Stimulated activated effector memory CD8-positive, alpha-beta T cell treated with anti-CD3 and anti-CD28 coated beads, Interleukin-12 subunit alpha, Interleukin-12 subunit beta, amount 100 ng/mL, for 72 hours (primary cell): ENCODE measurements at regions not wholly inside any gene's neighbourhood (a gene's known extent, or its start where the extent isn't known, plus 50 kb on each side); places are given as distances from the start of the nearest gene placed in this dataset.
A peak's percentile ranks its signal among the peaks of the same experiment; 100 is the strongest.

Source experiments
- ATAC-seq: fragments of 150-1000 bp; cut with Tn5 transposase; 2 replicates; pipeline ENCODE4 v1.10.0; 2021
- DNase-seq, 2 donors: peaks; one replicate each; pipeline ENCODE4 v3.0.0; 2021 to 2022; ENCODE audit warnings: low spot score in 2 of 2
- H3K27ac Mint-ChIP-seq: one replicate; pipeline ENCODE4 v1.8.0; 2022; ENCODE audit warnings: mild to moderate bottlenecking, mixed read lengths
- H3K36me3 Mint-ChIP-seq: one replicate; pipeline ENCODE4 v1.8.0; 2022; ENCODE audit warnings: mild to moderate bottlenecking, mixed read lengths
- H3K4me1 Mint-ChIP-seq: one replicate; pipeline ENCODE4 v1.8.0; 2022; ENCODE audit warnings: mixed read lengths
- H3K4me3 Mint-ChIP-seq: one replicate; pipeline ENCODE4 v1.8.0; 2022; ENCODE audit warnings: mild to moderate bottlenecking, mixed read lengths
- H3K9me3 Mint-ChIP-seq: one replicate; pipeline ENCODE4 v1.8.0; 2022; ENCODE audit warnings: mixed read lengths

GRCh38 chr6:115832786-115833185, 227.9 kb downstream of the FRK start:
- Mint-ChIP-seq H3K4me3 (no peak overlapping the region), H3K27ac (no peak overlapping the region), H3K9me3 (peaks cover 12% of the 10 kb centered on the region), H3K4me1 (no peaks in the 10 kb centered on the region), H3K36me3 (no peaks in the 10 kb centered on the region)
- DNase-seq (no peak), ATAC-seq (no peak)

GRCh38 chr6:115832186-115832585, 228.5 kb downstream of the FRK start:
- no peak for DNase-seq
- Mint-ChIP-seq H3K27ac (no peak overlapping the region), H3K9me3 (peaks cover 12% of the 10 kb centered on the region), H3K4me1 (no peaks in the 10 kb centered on the region), H3K4me3 (no peak overlapping the region), H3K36me3 (no peaks in the 10 kb centered on the region)
- ATAC-seq: no peak

- Mint-ChIP-seq H3K4me1 (no peaks in the 10 kb centered on the region), H3K27ac (no peak overlapping the region), H3K4me3 (no peak overlapping the region), H3K36me3 (no peaks in the 10 kb centered on the region), H3K9me3 (peaks cover 12% of the 10 kb centered on the region)
- DNase-seq: no peak
- no peak for ATAC-seq
These were observed 229.8 kb downstream of the FRK start for GRCh38 chr6:115830895-115831294.

- Mint-ChIP-seq H3K4me3 (no peak overlapping the region), H3K9me3 (peaks cover 14% of the 10 kb centered on the region), H3K27ac (no peak overlapping the region), H3K36me3 (no peaks in the 10 kb centered on the region), H3K4me1 (peaks cover 5% of the 10 kb centered on the region)
- DNase-seq (no peak), ATAC-seq (no peak)
These were observed 238.9 kb downstream of the FRK start for GRCh38 chr6:115821798-115822197.

GRCh38 chr6:115819506-115819905, 241.2 kb downstream of the FRK start:
- DNase-seq: no peak
- no peak for ATAC-seq
- Mint-ChIP-seq H3K27ac (no peak overlapping the region), H3K4me1 (no peaks in the 10 kb centered on the region), H3K36me3 (no peaks in the 10 kb centered on the region), H3K9me3 (peaks cover 10% of the 10 kb centered on the region), H3K4me3 (no peak overlapping the region)

- H3K4me3 Mint-ChIP-seq: no peak overlapping the region
- H3K9me3 Mint-ChIP-seq: peaks cover 10% of the 10 kb centered on the region
- no peaks in the 10 kb centered on the region for H3K36me3 Mint-ChIP-seq
- H3K4me1 Mint-ChIP-seq: no peaks in the 10 kb centered on the region
- ATAC-seq (no peak), DNase-seq (no peak)
- no peak overlapping the region for H3K27ac Mint-ChIP-seq
These were observed 243.5 kb downstream of the FRK start for GRCh38 chr6:115817161-115817560.

- ATAC-seq: no peak
- no peak overlapping the region for H3K27ac Mint-ChIP-seq
- H3K9me3 Mint-ChIP-seq: peaks cover 10% of the 10 kb centered on the region
- no peaks in the 10 kb centered on the region for H3K4me1 Mint-ChIP-seq
- H3K4me3 Mint-ChIP-seq: no peak overlapping the region
- no peaks in the 10 kb centered on the region for H3K36me3 Mint-ChIP-seq
- no peak for DNase-seq
These were observed 245.8 kb downstream of the FRK start for GRCh38 chr6:115814907-115815306.

GRCh38 chr6:115811541-115811940, 249.2 kb downstream of the FRK start:
- no peaks in the 10 kb centered on the region for H3K4me1 Mint-ChIP-seq
- no peak overlapping the region for H3K27ac Mint-ChIP-seq
- H3K4me3 Mint-ChIP-seq: no peak overlapping the region
- H3K9me3 Mint-ChIP-seq: peaks cover 3% of the 10 kb centered on the region
- no peaks in the 10 kb centered on the region for H3K36me3 Mint-ChIP-seq
- ATAC-seq: no peak
- no peak for DNase-seq

GRCh38 chr6:115798229-115798628, 262.5 kb downstream of the FRK start:
- Mint-ChIP-seq H3K9me3 (peaks cover 3% of the 10 kb centered on the region), H3K4me3 (no peak overlapping the region), H3K4me1 (no peaks in the 10 kb centered on the region), H3K36me3 (no peaks in the 10 kb centered on the region), H3K27ac (no peak overlapping the region)
- no peak for ATAC-seq
- no peak for DNase-seq

- Mint-ChIP-seq H3K9me3 (peaks cover 3% of the 10 kb centered on the region), H3K36me3 (no peaks in the 10 kb centered on the region), H3K27ac (no peak overlapping the region), H3K4me3 (no peak overlapping the region), H3K4me1 (no peaks in the 10 kb centered on the region)
- ATAC-seq (no peak), DNase-seq (no peak)
These were observed 263.9 kb downstream of the FRK start for GRCh38 chr6:115796829-115797228.

GRCh38 chr6:115796061-115796460, 264.6 kb downstream of the FRK start:
- Mint-ChIP-seq H3K36me3 (no peaks in the 10 kb centered on the region), H3K27ac (no peak overlapping the region), H3K9me3 (peaks cover 3% of the 10 kb centered on the region), H3K4me3 (no peak overlapping the region), H3K4me1 (no peaks in the 10 kb centered on the region)
- DNase-seq (no peak), ATAC-seq (no peak)

GRCh38 chr6:115783402-115784061, 277.2 kb downstream of the FRK start:
- Mint-ChIP-seq H3K4me3 (no peak overlapping the region), H3K36me3 (no peaks in the 10 kb centered on the region), H3K4me1 (no peaks in the 10 kb centered on the region), H3K27ac (no peak overlapping the region), H3K9me3 (peaks cover 2% of the 10 kb centered on the region)
- ATAC-seq: no peak
- DNase-seq: no peak

GRCh38 chr6:115782612-115783011, 278.1 kb downstream of the FRK start:
- Mint-ChIP-seq H3K9me3 (peaks cover 4% of the 10 kb centered on the region), H3K4me3 (no peak overlapping the region), H3K36me3 (no peaks in the 10 kb centered on the region), H3K27ac (no peak overlapping the region), H3K4me1 (no peaks in the 10 kb centered on the region)
- ATAC-seq (peak; percentile 8), DNase-seq (no peak)

GRCh38 chr6:115773741-115774140, 286.9 kb downstream of the FRK start:
- Mint-ChIP-seq H3K4me3 (no peak overlapping the region), H3K27ac (no peak overlapping the region), H3K4me1 (no peaks in the 10 kb centered on the region), H3K36me3 (no peaks in the 10 kb centered on the region), H3K9me3 (peaks cover 10% of the 10 kb centered on the region)
- DNase-seq (no peak), ATAC-seq (no peak)

GRCh38 chr6:115770851-115771250, 289.8 kb downstream of the FRK start:
- H3K4me1 Mint-ChIP-seq: no peaks in the 10 kb centered on the region
- DNase-seq (no peak), ATAC-seq (no peak)
- no peak overlapping the region for H3K4me3 Mint-ChIP-seq
- peaks cover 9% of the 10 kb centered on the region for H3K9me3 Mint-ChIP-seq
- H3K36me3 Mint-ChIP-seq: no peaks in the 10 kb centered on the region
- no peak overlapping the region for H3K27ac Mint-ChIP-seq

GRCh38 chr6:115768500-115768899, 292.2 kb downstream of the FRK start:
- peaks cover 5% of the 10 kb centered on the region for H3K9me3 Mint-ChIP-seq
- no peaks in the 10 kb centered on the region for H3K4me1 Mint-ChIP-seq
- DNase-seq (no peak), ATAC-seq (no peak)
- H3K27ac Mint-ChIP-seq: no peak overlapping the region
- H3K36me3 Mint-ChIP-seq: no peaks in the 10 kb centered on the region
- H3K4me3 Mint-ChIP-seq: no peak overlapping the region

- Mint-ChIP-seq H3K4me3 (no peak overlapping the region), H3K36me3 (no peaks in the 10 kb centered on the region), H3K27ac (no peak overlapping the region), H3K4me1 (no peaks in the 10 kb centered on the region), H3K9me3 (peaks cover 5% of the 10 kb centered on the region)
- DNase-seq: no peak
- ATAC-seq: no peak
These were observed 292.8 kb downstream of the FRK start for GRCh38 chr6:115767931-115768330.
